SK-N-SH (cell line): ENCODE measurements at regions not wholly inside any gene's neighbourhood (a gene's known extent, or its start where the extent isn't known, plus 50 kb on each side); places are given as distances from the start of the nearest gene placed in this dataset.
"Not testable (repeated sequence)": the region's sequence is repeated elsewhere in the genome, so short reads cannot be mapped to it uniquely, and the experiment has no call there.

Source experiments
- CTCF ChIP-seq: fragments of 200-600 bp; sonication (generic); IDR thresholded peaks from 2 replicates; pipeline ENCODE4 v1.6.1; 2017; ENCODE audit warnings: antibody characterized with exemption, mild to moderate bottlenecking, moderate library complexity
- EP300 ChIP-seq, 2 experiments: IDR thresholded peaks; 2 replicates each; pipeline versions ENCODE4 v1.4.0 to v1.6.1; 2012; ENCODE audit warnings: borderline replicate concordance in 1 of 2, low read depth in 1 of 2, low read length in 1 of 2
- GABPA ChIP-seq: IDR thresholded peaks from 2 replicates; pipeline ENCODE4 v1.4.0; 2012; ENCODE audit warnings: low read depth, mild to moderate bottlenecking
- RAD21 ChIP-seq: IDR thresholded peaks from 2 replicates; pipeline ENCODE4 v1.6.1; 2012; ENCODE audit warnings: mild to moderate bottlenecking, low read length

- TF ChIP-seq CTCF; GABPA; RAD21; EP300 (IDR thresholded peaks at IDR 0.05; ENCODE audit: borderline replicate concordance in 1 of 2, low read depth in 1 of 2, low read length in 1 of 2): not testable (repeated sequence)
Observed at GRCh38 chr2:91462292-91462691, 2770.8 kb downstream of the RPIA start.
